ENCODE measurements at regions not wholly inside any gene's neighbourhood (a gene's known extent, or its start where the extent isn't known, plus 50 kb on each side); places are given as distances from the start of the nearest gene placed in this dataset.

DNA sequence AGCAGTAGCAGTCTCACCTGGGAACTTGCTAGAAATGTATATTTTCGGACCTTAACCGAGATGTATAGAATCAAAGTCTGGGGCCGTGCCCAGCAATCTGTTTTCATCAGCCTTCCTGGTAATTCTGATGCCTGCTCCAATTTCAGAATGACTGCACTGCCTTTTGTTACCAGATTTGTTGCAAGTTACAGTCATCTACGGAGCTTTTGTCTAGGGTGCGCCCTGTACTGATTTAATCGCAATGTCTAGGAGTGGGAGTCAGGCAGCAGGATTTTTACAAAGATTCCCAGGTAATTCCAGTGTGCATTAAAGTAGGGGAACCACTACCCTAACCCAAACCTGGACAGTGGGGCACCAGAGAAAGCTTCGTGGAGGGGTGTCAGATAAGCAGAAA is 178.0 kb downstream of the HAUS1 start:
- intact Hi-C loops (cut with DNase I; ENCODE audit: low total_unique reads): loop anchor here (5.0 kb wide), 2 partner anchors 200 to 375 kb away; partner anchors contain the start of gene LOXHD1
- DNase-seq: no peak
- peaks cover 5 to 24% (median 14%) of the 10 kb centered on the region in 6 donors for H3K4me1 ChIP-seq
- TF ChIP-seq, protein P1, sequence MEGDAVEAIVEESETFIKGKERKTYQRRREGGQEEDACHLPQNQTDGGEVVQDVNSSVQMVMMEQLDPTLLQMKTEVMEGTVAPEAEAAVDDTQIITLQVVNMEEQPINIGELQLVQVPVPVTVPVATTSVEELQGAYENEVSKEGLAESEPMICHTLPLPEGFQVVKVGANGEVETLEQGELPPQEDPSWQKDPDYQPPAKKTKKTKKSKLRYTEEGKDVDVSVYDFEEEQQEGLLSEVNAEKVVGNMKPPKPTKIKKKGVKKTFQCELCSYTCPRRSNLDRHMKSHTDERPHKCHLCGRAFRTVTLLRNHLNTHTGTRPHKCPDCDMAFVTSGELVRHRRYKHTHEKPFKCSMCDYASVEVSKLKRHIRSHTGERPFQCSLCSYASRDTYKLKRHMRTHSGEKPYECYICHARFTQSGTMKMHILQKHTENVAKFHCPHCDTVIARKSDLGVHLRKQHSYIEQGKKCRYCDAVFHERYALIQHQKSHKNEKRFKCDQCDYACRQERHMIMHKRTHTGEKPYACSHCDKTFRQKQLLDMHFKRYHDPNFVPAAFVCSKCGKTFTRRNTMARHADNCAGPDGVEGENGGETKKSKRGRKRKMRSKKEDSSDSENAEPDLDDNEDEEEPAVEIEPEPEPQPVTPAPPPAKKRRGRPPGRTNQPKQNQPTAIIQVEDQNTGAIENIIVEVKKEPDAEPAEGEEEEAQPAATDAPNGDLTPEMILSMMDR (IDR thresholded peaks at IDR 0.05 in 8 of 11, conservative IDR thresholded peaks at IDR 0.05 in 3 of 11): no peak
- TF ChIP-seq POLR2A (IDR thresholded peaks at IDR 0.05) (no peak), POLR2AphosphoS5 (IDR thresholded peaks at IDR 0.05) (no peak)
- no peak overlapping the region for H3K27ac ChIP-seq
- WGBS, 5 donors: 95 to 99% (median 96%) methylated on average over 7 of the region's 7 CpGs
- H3K27me3 ChIP-seq (replicated peaks in 1 of 7): no peaks in the 10 kb centered on the region
- H3K9me3 ChIP-seq: no peaks in the 10 kb centered on the region
- no peaks in the 10 kb centered on the region for H3K36me3 ChIP-seq
- H3K4me3 ChIP-seq: no peak overlapping the region

GRCh38 chr18:46282646-46283045 is 178.5 kb downstream of the HAUS1 start:
- TF ChIP-seq POLR2A (IDR thresholded peaks at IDR 0.05) (no peak), POLR2AphosphoS5 (IDR thresholded peaks at IDR 0.05) (no peak)
- TF ChIP-seq, protein P1 (IDR thresholded peaks at IDR 0.05 in 8 of 11, conservative IDR thresholded peaks at IDR 0.05 in 3 of 11): no peak
- 83 to 92% (median 86%) methylated on average over 7 of the region's 7 CpGs for WGBS, 5 donors
- Histone ChIP-seq H3K4me3 (no peak overlapping the region), H3K9me3 (no peaks in the 10 kb centered on the region), H3K27ac (no peak overlapping the region), H3K27me3 (replicated peaks in 1 of 7) (no peaks in the 10 kb centered on the region), H3K4me1 (peaks cover 5 to 23% (median 13%) of the 10 kb centered on the region in 6 donors), H3K36me3 (no peaks in the 10 kb centered on the region)
- DNase-seq: no peak
- intact Hi-C loops (cut with DNase I; ENCODE audit: low total_unique reads): loop anchor here (5.0 kb wide), 2 partner anchors 200 to 375 kb away; partner anchors contain the start of gene LOXHD1

DNA sequence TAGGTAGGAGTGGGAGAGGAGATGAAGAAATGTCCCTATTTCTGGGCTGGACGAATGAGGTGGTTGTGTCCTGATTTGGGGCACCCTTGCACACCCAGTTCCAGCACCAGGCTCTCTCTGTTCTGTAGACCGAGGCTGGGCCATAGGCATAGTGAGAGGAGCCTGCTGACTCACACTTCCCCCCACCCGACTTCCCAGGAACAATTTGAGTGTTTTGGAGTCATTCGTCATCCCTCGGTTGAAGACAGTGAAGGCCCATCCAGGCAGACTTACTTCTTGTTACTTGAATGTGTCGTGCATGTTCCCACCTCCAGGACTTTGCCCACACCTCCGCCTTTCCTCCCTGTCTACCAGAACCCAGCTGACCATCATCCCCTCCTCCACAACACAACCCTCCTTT is 179.1 kb downstream of the HAUS1 start:
- intact Hi-C loops (cut with DNase I; ENCODE audit: low total_unique reads): loop anchor here (5.0 kb wide), 2 partner anchors 199 to 374 kb away; partner anchors contain the start of gene LOXHD1

DNA sequence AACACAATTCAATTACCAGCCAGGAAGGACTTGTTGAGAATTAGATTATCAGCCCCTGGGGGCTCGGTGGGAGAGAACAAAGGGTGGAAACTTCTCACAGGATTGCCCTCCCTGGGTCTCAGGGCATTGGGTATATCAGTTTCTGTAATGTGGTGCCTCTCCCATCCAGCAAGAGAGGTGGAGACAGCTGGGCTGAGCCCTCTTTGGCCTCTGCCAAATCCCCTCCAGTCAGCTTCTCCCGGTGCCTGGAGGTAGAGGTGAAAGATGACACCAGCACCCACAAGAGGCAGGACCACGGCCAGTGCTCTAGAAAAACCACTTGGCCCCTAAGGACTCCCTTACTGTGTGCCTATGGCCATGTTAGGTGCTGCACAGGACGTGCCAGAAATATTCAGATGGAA is 179.7 kb downstream of the HAUS1 start:
- Histone ChIP-seq H3K27me3 (replicated peaks in 1 of 7) (no peaks in the 10 kb centered on the region), H3K27ac (no peak overlapping the region), H3K4me3 (no peak overlapping the region), H3K36me3 (no peaks in the 10 kb centered on the region), H3K9me3 (no peaks in the 10 kb centered on the region), H3K4me1 (peaks cover 0 to 11% (median 5%) of the 10 kb centered on the region in 6 donors)
- intact Hi-C loops (cut with DNase I; ENCODE audit: low total_unique reads): loop anchor here (5.0 kb wide), 2 partner anchors 198 to 373 kb away; partner anchors contain the start of gene LOXHD1
- WGBS, 5 donors: 72 to 82% (median 76%) methylated on average over 4 of the region's 4 CpGs
- TF ChIP-seq POLR2AphosphoS5 (IDR thresholded peaks at IDR 0.05) (no peak), POLR2A (IDR thresholded peaks at IDR 0.05) (no peak)
- TF ChIP-seq, protein P1 (IDR thresholded peaks at IDR 0.05 in 8 of 11, conservative IDR thresholded peaks at IDR 0.05 in 3 of 11): no peak
- no peak for DNase-seq

More for the DNA sequence above, 179.1 kb downstream of the HAUS1 start:
- 64 to 75% (median 71%) methylated on average over 7 of the region's 7 CpGs for WGBS, 5 donors
- Histone ChIP-seq H3K36me3 (no peaks in the 10 kb centered on the region), H3K4me1 (peaks cover 4 to 17% (median 10%) of the 10 kb centered on the region in 6 donors), H3K27me3 (replicated peaks in 1 of 7) (no peaks in the 10 kb centered on the region), H3K27ac (no peak overlapping the region), H3K9me3 (no peaks in the 10 kb centered on the region), H3K4me3 (no peak overlapping the region)
- no peak for DNase-seq
- TF ChIP-seq, protein P1 (IDR thresholded peaks at IDR 0.05 in 8 of 11, conservative IDR thresholded peaks at IDR 0.05 in 3 of 11): no peak
- TF ChIP-seq POLR2AphosphoS5 (IDR thresholded peaks at IDR 0.05): no peak

Data from spleen (tissue), 11 donors.